HEK293T (cell line): ENCODE measurements at regions not wholly inside any gene's neighbourhood (a gene's known extent, or its start where the extent isn't known, plus 50 kb on each side); places are given as distances from the start of the nearest gene placed in this dataset.

Source experiments
- CTCF ChIA-PET: fragments of 350-600 bp; formaldehyde crosslinking; extraction: SDS; loops from one replicate; lab custom pipeline; 2021; ENCODE audit warnings: antibody characterized with exemption, inconsistent platforms; lab: Yijun Ruan, JAX
- POLR2A ChIA-PET: fragments of 350-600 bp; formaldehyde crosslinking; extraction: SDS; loops from one replicate; lab custom pipeline; 2020; ENCODE audit warnings: antibody characterized with exemption, inconsistent platforms; lab: Yijun Ruan, JAX
- DNase-seq: peaks from one replicate; pipeline ENCODE4 v3.0.0; 2012; ENCODE audit warnings: mixed read lengths; ENCODE audit errors: extremely low spot score
- ARNT ChIP-seq: fragments of 450-650 bp; IDR thresholded peaks from 2 replicates; pipeline ENCODE4 v1.6.1; 2017; ENCODE audit warnings: mild to moderate bottlenecking
- BHLHE40 ChIP-seq: fragments of 450-650 bp; IDR thresholded peaks from 2 replicates; pipeline ENCODE4 v1.6.1; 2016; ENCODE audit warnings: mild to moderate bottlenecking, moderate library complexity, borderline replicate concordance
- CTBP1 ChIP-seq: fragments of 450-650 bp; IDR thresholded peaks from 2 replicates; pipeline ENCODE4 v1.6.1; 2016; ENCODE audit warnings: borderline replicate concordance
- ELF4 ChIP-seq: fragments of 450-650 bp; IDR thresholded peaks from 2 replicates; pipeline ENCODE4 v1.6.1; 2017; ENCODE audit warnings: antibody characterized with exemption
- FOXA1 ChIP-seq: fragments of 450-650 bp; IDR thresholded peaks from 2 replicates; pipeline ENCODE4 v1.6.1; 2016; ENCODE audit warnings: mild to moderate bottlenecking
- FOXK2 ChIP-seq: fragments of 450-650 bp; IDR thresholded peaks from 2 replicates; pipeline ENCODE4 v1.6.1; 2016; ENCODE audit warnings: mild to moderate bottlenecking
- FOXM1 ChIP-seq: fragments of 450-650 bp; IDR thresholded peaks from 2 replicates; pipeline ENCODE4 v1.6.1; 2017; ENCODE audit warnings: mild to moderate bottlenecking, borderline replicate concordance
- HDGF ChIP-seq: fragments of 450-650 bp; IDR thresholded peaks from 2 replicates; pipeline ENCODE4 v1.6.1; 2017; ENCODE audit warnings: antibody characterized with exemption, borderline replicate concordance
- L3MBTL2 ChIP-seq: fragments of 450-650 bp; conservative IDR thresholded peaks from 2 replicates; pipeline ENCODE4 v1.6.1; 2016; ENCODE audit warnings: mild to moderate bottlenecking
- LEF1 ChIP-seq: fragments of 450-650 bp; IDR thresholded peaks from 2 replicates; pipeline ENCODE4 v1.6.1; 2017; ENCODE audit warnings: mild to moderate bottlenecking, borderline replicate concordance
- NFRKB ChIP-seq: fragments of 450-650 bp; IDR thresholded peaks from 2 replicates; pipeline ENCODE4 v1.6.1; 2016; ENCODE audit warnings: mild to moderate bottlenecking, moderate library complexity
- SP1 ChIP-seq: fragments of 450-650 bp; IDR thresholded peaks from 2 replicates; pipeline ENCODE4 v1.6.1; 2017
- SUZ12 ChIP-seq: fragments of 450-650 bp; IDR thresholded peaks from 2 replicates; pipeline ENCODE4 v1.6.1; 2016; ENCODE audit warnings: mild to moderate bottlenecking
- TARDBP ChIP-seq: fragments of 450-650 bp; IDR thresholded peaks from 2 replicates; pipeline ENCODE4 v1.6.1; 2016
- ZNF384 ChIP-seq: fragments of 450-650 bp; IDR thresholded peaks from 2 replicates; pipeline ENCODE4 v1.6.1; 2016
- TF ChIP-seq, protein P1 (sequence below): fragments of 450-650 bp; IDR thresholded peaks from 2 replicates; pipeline ENCODE4 v1.6.1; 2016

DNA sequence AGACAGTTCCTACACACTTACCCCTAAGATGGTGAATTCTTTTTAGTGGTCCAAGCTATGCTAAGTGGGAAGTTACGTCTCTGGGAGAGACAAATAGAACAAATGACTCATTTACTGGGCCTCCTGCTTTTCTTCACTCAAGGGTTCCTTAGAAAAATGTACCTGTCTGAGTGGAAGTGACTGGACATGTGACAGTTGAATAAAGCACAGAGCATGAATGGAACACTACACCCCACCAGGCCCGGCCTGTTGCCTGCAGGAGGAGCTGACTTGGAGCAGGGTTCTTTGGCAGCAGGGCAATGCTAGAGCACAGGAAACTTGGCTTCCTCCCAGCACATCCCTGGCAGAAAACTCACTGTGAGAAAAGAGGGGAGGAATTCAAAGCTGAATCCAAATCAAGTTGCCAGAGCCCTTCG is 451.0 kb upstream of the SETBP1 start:
- DNase-seq, result no peak
- TF ChIP-seq FOXA1, result no peak
- TF ChIP-seq FOXM1, result no peak
- TF ChIP-seq HDGF, result no peak
- no peak for TF ChIP-seq ZNF384
- ChIA-PET CTCF (no interaction called here), POLR2A (no interaction called here)

DNA sequence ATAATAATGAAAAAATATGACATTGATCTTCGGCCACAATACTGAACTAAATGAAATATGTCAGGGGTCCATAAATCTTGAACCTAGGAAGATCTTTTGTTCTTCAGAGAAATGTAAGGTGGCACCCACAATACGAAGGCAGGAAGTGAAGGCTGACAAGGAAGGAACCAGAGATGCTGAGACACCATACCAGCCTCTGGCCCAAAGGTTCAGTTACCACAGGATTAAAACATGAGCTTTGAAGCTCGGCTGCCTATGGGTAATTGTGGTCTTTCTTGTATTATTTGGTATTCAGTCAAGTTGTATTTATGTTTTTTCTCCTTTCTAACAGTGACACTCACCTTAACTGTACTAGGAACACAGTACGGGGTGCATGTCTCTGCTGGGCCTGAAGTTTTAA is 448.8 kb upstream of the SETBP1 start:
- TF ChIP-seq BHLHE40 (no peak), TARDBP (no peak), HDGF (no peak), ARNT (no peak), CTBP1 (no peak), LEF1 (no peak)
- TF ChIP-seq, protein P1, sequence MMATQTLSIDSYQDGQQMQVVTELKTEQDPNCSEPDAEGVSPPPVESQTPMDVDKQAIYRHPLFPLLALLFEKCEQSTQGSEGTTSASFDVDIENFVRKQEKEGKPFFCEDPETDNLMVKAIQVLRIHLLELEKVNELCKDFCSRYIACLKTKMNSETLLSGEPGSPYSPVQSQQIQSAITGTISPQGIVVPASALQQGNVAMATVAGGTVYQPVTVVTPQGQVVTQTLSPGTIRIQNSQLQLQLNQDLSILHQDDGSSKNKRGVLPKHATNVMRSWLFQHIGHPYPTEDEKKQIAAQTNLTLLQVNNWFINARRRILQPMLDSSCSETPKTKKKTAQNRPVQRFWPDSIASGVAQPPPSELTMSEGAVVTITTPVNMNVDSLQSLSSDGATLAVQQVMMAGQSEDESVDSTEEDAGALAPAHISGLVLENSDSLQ, result no peak
- POLR2A ChIA-PET, result no interaction called here
- DNase-seq, result no peak
- CTCF ChIA-PET, result no interaction called here

DNA sequence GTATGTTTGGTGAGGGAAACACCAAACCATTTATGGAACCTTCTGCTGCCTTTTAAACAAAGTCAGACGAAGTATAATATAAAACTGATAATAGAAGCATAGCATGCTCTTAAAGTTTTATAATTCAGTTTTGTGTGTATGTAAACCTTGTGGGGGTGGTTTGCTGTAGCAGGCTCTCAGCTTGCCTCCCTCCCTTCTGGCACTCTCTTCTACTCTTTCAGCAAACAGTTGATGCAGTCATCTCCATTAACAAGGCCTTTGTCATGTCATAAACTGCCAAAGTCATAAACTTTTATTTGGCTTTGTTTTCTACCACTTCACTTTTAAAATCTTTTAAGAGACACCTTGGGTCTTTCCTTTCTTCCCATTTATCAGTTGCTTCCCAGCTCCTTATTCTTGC is 448.2 kb upstream of the SETBP1 start:
- TF ChIP-seq FOXK2 (no peak), ARNT (no peak), CTBP1 (no peak), BHLHE40 (no peak), ELF4 (no peak), LEF1 (no peak), HDGF (no peak), SUZ12 (no peak), FOXA1 (no peak)
- TF ChIP-seq, protein P1, result no peak
- ChIA-PET POLR2A (no interaction called here), CTCF (no interaction called here)
- no peak for DNase-seq

DNA sequence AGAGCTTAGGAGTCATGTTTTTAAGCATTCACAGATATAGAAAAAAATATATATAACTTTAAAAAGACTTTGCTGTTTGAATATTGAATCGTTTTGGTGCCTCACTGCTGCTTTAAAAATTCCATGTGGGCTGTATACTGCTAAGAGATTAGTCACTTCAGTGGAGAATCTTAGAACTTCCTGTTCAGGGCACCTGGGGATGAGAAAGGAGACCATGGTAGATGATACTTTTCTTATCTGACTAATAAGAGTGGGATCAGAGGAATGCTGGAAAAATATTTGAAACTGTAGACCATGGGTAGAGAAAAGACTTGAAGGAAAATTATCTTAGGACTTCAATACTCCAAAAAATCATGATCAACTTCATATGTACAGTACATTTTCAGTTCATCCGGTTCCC is 442.2 kb upstream of the SETBP1 start:
- POLR2A ChIA-PET, result no interaction called here

DNA sequence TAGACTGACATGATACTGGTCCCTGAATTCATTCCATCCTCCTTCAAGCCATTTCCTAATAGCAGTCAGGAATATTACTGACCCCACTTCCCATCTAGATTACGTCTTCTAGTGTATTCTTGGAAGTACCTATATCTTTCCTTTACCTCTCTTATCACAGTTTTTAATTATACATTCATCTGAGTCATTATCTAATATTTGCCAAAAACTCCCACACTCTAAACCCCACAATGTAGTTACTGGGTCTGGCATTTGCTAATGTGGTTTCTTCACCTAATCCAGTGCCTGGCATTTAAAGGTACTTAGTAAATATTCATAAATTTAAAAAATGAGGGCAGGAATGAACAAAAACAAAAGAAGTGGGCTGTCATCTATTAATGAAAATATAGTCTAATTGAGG is 441.8 kb upstream of the SETBP1 start:
- ChIA-PET POLR2A (no interaction called here), CTCF (no interaction called here)

More for the DNA sequence above, 442.2 kb upstream of the SETBP1 start:
- CTCF ChIA-PET, result no interaction called here
- DNase-seq, result no peak
- TF ChIP-seq ARNT, result no peak
- TF ChIP-seq FOXK2, result no peak
- TF ChIP-seq LEF1, result no peak
- TF ChIP-seq TARDBP, result no peak
- TF ChIP-seq SUZ12, result no peak
- no peak for TF ChIP-seq CTBP1
- no peak for TF ChIP-seq FOXA1
- TF ChIP-seq FOXM1, result no peak
- no peak for TF ChIP-seq BHLHE40
- no peak for TF ChIP-seq ZNF384
- no peak for TF ChIP-seq HDGF

DNA sequence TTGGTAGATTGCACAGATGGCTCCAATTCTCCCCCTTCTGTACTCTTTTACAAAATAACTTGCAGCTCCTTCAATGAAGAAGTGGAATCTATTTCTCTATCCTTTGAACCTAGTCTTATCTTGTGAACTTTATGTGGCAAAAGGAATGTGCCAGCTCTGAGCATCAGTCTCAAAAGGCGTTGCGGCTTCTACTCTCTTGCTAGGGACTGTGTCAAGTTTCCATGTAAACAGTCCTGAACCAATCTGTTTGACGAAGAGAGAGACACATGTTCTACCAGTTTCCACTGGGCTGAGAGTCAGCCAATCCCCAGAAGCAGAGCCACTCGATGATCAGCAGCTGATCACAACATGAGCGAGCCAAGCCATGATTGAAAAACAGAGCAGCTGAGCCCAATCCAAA is 439.7 kb upstream of the SETBP1 start:
- CTCF ChIA-PET, result no interaction called here
- POLR2A ChIA-PET, result no interaction called here
- no peak for DNase-seq
- TF ChIP-seq HDGF (no peak), ELF4 (no peak), TARDBP (no peak), FOXK2 (no peak), FOXM1 (no peak), BHLHE40 (no peak), SUZ12 (no peak), ZNF384 (no peak), LEF1 (no peak), SP1 (no peak), NFRKB (no peak), CTBP1 (no peak), L3MBTL2 (no peak), FOXA1 (no peak), ARNT (no peak)
- TF ChIP-seq, protein P1, result no peak

More for the DNA sequence above, 441.8 kb upstream of the SETBP1 start:
- TF ChIP-seq, protein P1, result no peak
- TF ChIP-seq FOXK2 (no peak), NFRKB (no peak), HDGF (no peak), ZNF384 (no peak), SUZ12 (no peak), SP1 (no peak), FOXM1 (no peak), LEF1 (no peak)
- no peak for DNase-seq
